PFSK-1 (cell line): ENCODE measurements at regions not wholly inside any gene's neighbourhood (a gene's known extent, or its start where the extent isn't known, plus 50 kb on each side); places are given as distances from the start of the nearest gene placed in this dataset.

Source experiments
- FOXP2 ChIP-seq: optimal IDR thresholded peaks from 2 replicates; pipeline ENCODE3; 2011; ENCODE audit warnings: borderline replicate concordance, control low read depth, inconsistent platforms; ENCODE audit not compliant: insufficient read depth; ENCODE audit errors: extremely low read length, extremely low read depth
- POLR2AphosphoS5 ChIP-seq: IDR thresholded peaks from 2 replicates; pipeline ENCODE4 v1.6.1; 2012; ENCODE audit warnings: low read depth, mild to moderate bottlenecking, control low read depth, low read length, moderate library complexity
- SIN3A ChIP-seq: IDR thresholded peaks from 2 replicates; pipeline ENCODE4 v1.6.1; 2012; ENCODE audit warnings: mild to moderate bottlenecking, low read length, moderate library complexity, borderline replicate concordance; ENCODE audit not compliant: insufficient read depth
- TAF1 ChIP-seq: IDR thresholded peaks from 2 replicates; pipeline ENCODE4 v1.6.1; 2012; ENCODE audit warnings: low read length, control low read depth, borderline replicate concordance; ENCODE audit not compliant: insufficient read depth
- TF ChIP-seq, protein P1 (sequence below), 2 experiments: IDR thresholded peaks; 2 replicates each; pipeline versions ENCODE4 v1.6.1 to v1.8.0; 2011 to 2012; ENCODE audit warnings: low read depth in 2 of 2, low read length in 2 of 2, control low read depth in 1 of 2, inconsistent platforms in 1 of 2, mild to moderate bottlenecking in 1 of 2, moderate library complexity in 1 of 2; ENCODE audit not compliant: insufficient read depth in 1 of 2

DNA sequence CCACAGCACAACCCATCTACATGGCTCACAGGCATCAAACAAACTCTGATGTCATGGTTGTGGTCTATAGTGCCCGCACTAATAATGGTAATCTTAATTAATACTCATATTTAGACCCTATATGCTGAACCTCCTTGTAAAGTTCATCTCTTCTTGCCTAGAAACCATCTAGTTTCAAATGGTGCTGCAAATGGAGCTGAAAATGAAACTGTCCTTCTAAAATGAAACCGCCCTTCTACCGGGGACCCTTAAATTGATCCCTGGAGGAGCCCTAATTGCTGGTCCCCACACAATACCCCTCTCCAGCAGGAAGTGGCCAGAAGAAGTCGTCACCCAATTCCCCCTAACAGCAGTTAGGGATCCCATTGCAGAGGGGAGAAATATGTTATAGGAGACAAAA is 612.6 kb downstream of the MRPL39 start:
- TF ChIP-seq TAF1 (no peak), FOXP2 (no peak), POLR2AphosphoS5 (no peak), SIN3A (no peak)
- TF ChIP-seq, protein P1, sequence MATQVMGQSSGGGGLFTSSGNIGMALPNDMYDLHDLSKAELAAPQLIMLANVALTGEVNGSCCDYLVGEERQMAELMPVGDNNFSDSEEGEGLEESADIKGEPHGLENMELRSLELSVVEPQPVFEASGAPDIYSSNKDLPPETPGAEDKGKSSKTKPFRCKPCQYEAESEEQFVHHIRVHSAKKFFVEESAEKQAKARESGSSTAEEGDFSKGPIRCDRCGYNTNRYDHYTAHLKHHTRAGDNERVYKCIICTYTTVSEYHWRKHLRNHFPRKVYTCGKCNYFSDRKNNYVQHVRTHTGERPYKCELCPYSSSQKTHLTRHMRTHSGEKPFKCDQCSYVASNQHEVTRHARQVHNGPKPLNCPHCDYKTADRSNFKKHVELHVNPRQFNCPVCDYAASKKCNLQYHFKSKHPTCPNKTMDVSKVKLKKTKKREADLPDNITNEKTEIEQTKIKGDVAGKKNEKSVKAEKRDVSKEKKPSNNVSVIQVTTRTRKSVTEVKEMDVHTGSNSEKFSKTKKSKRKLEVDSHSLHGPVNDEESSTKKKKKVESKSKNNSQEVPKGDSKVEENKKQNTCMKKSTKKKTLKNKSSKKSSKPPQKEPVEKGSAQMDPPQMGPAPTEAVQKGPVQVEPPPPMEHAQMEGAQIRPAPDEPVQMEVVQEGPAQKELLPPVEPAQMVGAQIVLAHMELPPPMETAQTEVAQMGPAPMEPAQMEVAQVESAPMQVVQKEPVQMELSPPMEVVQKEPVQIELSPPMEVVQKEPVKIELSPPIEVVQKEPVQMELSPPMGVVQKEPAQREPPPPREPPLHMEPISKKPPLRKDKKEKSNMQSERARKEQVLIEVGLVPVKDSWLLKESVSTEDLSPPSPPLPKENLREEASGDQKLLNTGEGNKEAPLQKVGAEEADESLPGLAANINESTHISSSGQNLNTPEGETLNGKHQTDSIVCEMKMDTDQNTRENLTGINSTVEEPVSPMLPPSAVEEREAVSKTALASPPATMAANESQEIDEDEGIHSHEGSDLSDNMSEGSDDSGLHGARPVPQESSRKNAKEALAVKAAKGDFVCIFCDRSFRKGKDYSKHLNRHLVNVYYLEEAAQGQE (IDR thresholded peaks at IDR 0.05; ENCODE audit: insufficient read depth in 1 of 2, low read depth in 2 of 2, low read length in 2 of 2): no peak

DNA sequence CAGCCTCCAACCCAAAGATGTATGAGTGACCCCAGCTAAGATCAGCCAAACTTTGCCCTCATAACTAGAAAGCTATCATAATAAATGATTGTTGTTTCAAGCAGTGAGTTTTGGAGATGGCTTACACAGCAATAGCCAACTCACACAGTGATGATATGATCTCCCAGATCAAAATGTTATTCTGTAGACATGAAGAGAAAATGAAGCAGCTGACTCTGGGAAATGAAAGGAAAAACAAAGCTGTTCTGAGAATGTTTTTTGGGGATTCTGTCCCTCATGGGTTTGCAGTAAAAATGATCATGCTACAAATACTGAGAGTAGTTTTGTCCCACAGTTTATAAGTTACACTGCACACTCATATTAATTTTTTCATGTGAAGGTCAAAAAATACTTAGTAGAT is 617.8 kb downstream of the MRPL39 start:
- TF ChIP-seq TAF1 (no peak), FOXP2 (no peak), SIN3A (no peak), POLR2AphosphoS5 (no peak)
- TF ChIP-seq, protein P1 (IDR thresholded peaks at IDR 0.05; ENCODE audit: insufficient read depth in 1 of 2, low read depth in 2 of 2, low read length in 2 of 2): no peak

DNA sequence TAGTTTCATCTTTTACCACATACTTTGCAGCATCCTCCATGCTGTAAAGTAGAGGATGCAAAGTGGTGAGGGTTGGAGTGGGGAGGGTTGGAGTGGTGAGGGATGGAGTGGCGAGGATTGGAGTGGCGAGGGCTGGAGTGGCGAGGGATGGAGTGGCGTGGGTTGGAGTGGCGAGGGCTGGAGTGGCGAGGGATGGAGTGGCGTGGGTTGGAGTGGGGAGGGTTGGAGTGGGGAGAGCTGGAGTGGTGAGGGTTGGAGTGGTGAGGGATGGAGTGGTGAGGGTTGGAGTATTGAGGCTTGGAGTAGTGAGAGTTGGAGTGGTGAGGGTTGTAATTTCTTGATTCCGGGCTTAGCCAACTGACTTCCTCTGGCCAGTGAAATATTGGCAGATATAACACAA is 618.3 kb downstream of the MRPL39 start:
- no peak for TF ChIP-seq FOXP2
- TF ChIP-seq, protein P1 (IDR thresholded peaks at IDR 0.05; ENCODE audit: insufficient read depth in 1 of 2, low read depth in 2 of 2, low read length in 2 of 2): no peak
- no peak for TF ChIP-seq TAF1
- TF ChIP-seq POLR2AphosphoS5: no peak
- no peak for TF ChIP-seq SIN3A

DNA sequence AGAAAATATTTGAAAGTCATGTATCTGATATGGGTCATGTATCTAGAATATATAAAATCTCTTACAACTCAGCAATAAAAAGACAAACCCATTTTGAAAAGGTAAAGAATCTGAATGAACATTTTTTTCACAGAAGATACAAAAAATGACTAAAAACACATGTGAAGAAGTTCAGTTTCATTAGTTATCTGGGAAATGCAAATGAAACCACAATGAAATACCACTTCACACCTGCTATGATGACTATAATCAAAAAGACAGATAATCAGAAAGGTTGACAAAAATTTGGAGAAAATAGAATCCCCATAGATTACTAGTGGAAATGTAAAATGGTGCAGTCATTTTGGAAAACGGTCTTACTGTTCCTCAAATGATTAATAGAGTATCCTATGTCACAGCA is 631.0 kb downstream of the MRPL39 start:
- TF ChIP-seq TAF1 (no peak), POLR2AphosphoS5 (no peak), SIN3A (no peak), FOXP2 (no peak)
- TF ChIP-seq, protein P1 (IDR thresholded peaks at IDR 0.05; ENCODE audit: insufficient read depth in 1 of 2, low read depth in 2 of 2, low read length in 2 of 2): no peak

DNA sequence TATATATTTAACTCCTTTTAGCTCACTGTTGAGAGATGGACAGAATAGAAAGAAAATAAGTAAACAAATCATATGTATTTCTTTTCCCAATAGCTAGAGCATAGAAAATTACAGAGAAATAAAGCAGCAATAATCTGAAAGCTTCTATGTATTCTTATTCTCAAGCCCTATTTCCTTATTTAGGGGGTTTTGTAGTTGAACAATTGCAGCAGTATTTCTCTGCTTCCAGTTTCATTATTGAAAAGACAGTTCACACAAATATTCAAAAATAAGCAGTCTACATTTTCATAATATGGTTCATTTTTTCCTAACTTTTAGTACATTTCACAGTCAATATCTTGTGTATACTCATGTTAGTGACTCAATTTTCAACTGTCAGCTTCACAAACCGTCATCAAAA is 638.2 kb downstream of the MRPL39 start:
- no peak for TF ChIP-seq POLR2AphosphoS5

DNA sequence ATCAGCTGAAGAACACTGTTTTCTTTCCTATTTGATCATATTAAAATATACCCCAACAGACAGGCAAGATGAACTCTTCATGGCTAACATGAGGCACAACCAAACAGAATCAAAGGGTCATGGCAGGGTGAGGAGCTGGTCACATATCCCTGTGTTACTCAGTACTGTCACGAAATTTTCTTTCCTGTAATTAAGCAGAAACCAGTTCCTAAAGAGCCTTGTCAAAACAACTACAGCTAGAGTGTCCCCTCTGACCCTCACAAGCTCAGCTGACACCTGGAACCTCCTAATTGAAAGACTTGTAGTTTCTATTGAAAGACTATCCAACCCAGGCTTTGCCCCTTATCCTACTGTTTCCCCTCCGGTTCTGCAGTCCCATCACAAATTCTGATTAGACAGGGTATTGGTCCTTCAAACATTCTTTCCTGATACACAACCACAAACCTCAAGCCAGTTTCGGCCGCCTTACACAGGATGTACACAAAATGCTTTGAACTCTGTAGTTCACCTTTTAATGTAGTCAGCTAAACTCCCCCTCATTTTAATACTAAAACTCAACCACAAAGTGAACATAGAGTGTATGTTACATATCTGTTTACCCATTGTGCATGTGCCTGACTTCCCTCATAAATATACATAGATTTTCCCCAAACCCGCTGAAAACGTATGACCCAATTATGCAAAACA is 651.9 kb downstream of the MRPL39 start:
- TF ChIP-seq, protein P1 (IDR thresholded peaks at IDR 0.05; ENCODE audit: insufficient read depth in 1 of 2, low read depth in 2 of 2, low read length in 2 of 2): no peak
- TF ChIP-seq FOXP2 (no peak), POLR2AphosphoS5 (no peak), TAF1 (no peak), SIN3A (no peak)
